Liver (tissue), 8 donors: ENCODE measurements at regions not wholly inside any gene's neighbourhood (a gene's known extent, or its start where the extent isn't known, plus 50 kb on each side); places are given as distances from the start of the nearest gene placed in this dataset.

Experiments
- DNase-seq: peaks from one replicate; pipeline ENCODE4 v3.0.0-alpha.2; 2017; ENCODE audit warnings: low spot score
- H3K27ac ChIP-seq, 2 donors: one replicate each; pipeline ENCODE4 v1.7.0; 2013; ENCODE audit warnings: inconsistent platforms in 2 of 2, low read length in 2 of 2, control low read depth in 1 of 2, low read depth in 1 of 2, mild to moderate bottlenecking in 1 of 2
- H3K27me3 ChIP-seq, 4 donors: one replicate each; pipeline versions ENCODE4 v1.6.1 to v1.7.0; 2013; ENCODE audit warnings: low read length in 3 of 4, inconsistent platforms in 1 of 4, mild to moderate bottlenecking in 1 of 4, moderate library complexity in 1 of 4; ENCODE audit not compliant: control insufficient read depth in 4 of 4, insufficient read depth in 4 of 4
- H3K36me3 ChIP-seq, 4 donors: one replicate each; pipeline versions ENCODE4 v1.6.1 to v1.7.0; 2013; ENCODE audit warnings: low read length in 3 of 4, mild to moderate bottlenecking in 3 of 4, low read depth in 1 of 4, moderate library complexity in 1 of 4; ENCODE audit not compliant: control insufficient read depth in 4 of 4, insufficient read depth in 3 of 4
- H3K4me1 ChIP-seq, 4 donors: one replicate each; pipeline versions ENCODE4 v1.6.1 to v1.7.0; 2013; ENCODE audit warnings: low read length in 3 of 4, mild to moderate bottlenecking in 3 of 4, moderate library complexity in 1 of 4; ENCODE audit not compliant: control insufficient read depth in 4 of 4, insufficient read depth in 4 of 4
- H3K4me3 ChIP-seq, 3 donors: one replicate each; pipeline versions ENCODE4 v1.6.1 to v1.7.0; 2013; ENCODE audit warnings: low read length in 3 of 3, control low read depth in 1 of 3, low read depth in 1 of 3, mild to moderate bottlenecking in 1 of 3
- H3K9ac ChIP-seq, 2 donors: one replicate each; pipeline ENCODE4 v1.7.0; 2013; ENCODE audit warnings: low read length in 2 of 2, mild to moderate bottlenecking in 2 of 2, moderate library complexity in 2 of 2, control low read depth in 1 of 2, low read depth in 1 of 2
- H3K9me3 ChIP-seq, 4 donors: one replicate each; pipeline versions ENCODE4 v1.6.1 to v1.7.0; 2013; ENCODE audit warnings: low read length in 3 of 4; ENCODE audit not compliant: control insufficient read depth in 4 of 4
- ATF3 ChIP-seq: IDR thresholded peaks from 2 replicates; pipeline ENCODE4 v1.6.1; 2016; ENCODE audit warnings: antibody characterized with exemption
- CTCF ChIP-seq: fragments of 150-350 bp; IDR thresholded peaks from 2 replicates; pipeline ENCODE4 v1.5.1; 2017; ENCODE audit warnings: improper control_type of control experiment, low read depth, low read length; ENCODE audit not compliant: missing input control
- FOXA1 ChIP-seq: IDR thresholded peaks from 2 replicates; pipeline ENCODE4 v1.6.1; 2016; ENCODE audit warnings: antibody characterized with exemption
- GABPA ChIP-seq, 2 donors: IDR thresholded peaks in 1 of 2; conservative IDR thresholded peaks in 1 of 2; 2 replicates each; pipeline ENCODE4 v1.6.1; 2016; ENCODE audit warnings: antibody characterized with exemption in 2 of 2, mild to moderate bottlenecking in 1 of 2, moderate library complexity in 1 of 2
- HNF4A ChIP-seq, 2 donors: conservative IDR thresholded peaks; 2 replicates each; pipeline ENCODE4 v1.6.1; 2016; ENCODE audit warnings: antibody characterized with exemption in 2 of 2, mild to moderate bottlenecking in 2 of 2
- JUND ChIP-seq, 2 donors: IDR thresholded peaks; 2 replicates each; pipeline ENCODE4 v1.6.1; 2016; ENCODE audit warnings: antibody characterized with exemption in 2 of 2
- MAX ChIP-seq: IDR thresholded peaks from 2 replicates; pipeline ENCODE4 v1.6.1; 2016; ENCODE audit warnings: antibody characterized with exemption
- NR2F2 ChIP-seq: IDR thresholded peaks from 2 replicates; pipeline ENCODE4 v1.6.1; 2016; ENCODE audit warnings: antibody characterized with exemption
- REST ChIP-seq: IDR thresholded peaks from 2 replicates; pipeline ENCODE4 v1.6.1; 2016; ENCODE audit warnings: antibody characterized with exemption, mild to moderate bottlenecking
- RXRA ChIP-seq, 2 donors: IDR thresholded peaks; 2 replicates each; pipeline ENCODE4 v1.6.1; 2017 to 2018; ENCODE audit warnings: antibody characterized with exemption in 2 of 2, mild to moderate bottlenecking in 1 of 2
- SP1 ChIP-seq: IDR thresholded peaks from 2 replicates; pipeline ENCODE4 v1.6.1; 2018; ENCODE audit warnings: antibody characterized with exemption, mild to moderate bottlenecking
- TAF1 ChIP-seq: conservative IDR thresholded peaks from 2 replicates; pipeline ENCODE4 v1.6.1; 2016; ENCODE audit warnings: antibody characterized with exemption, mild to moderate bottlenecking
- ZBTB33 ChIP-seq: IDR thresholded peaks from 2 replicates; pipeline ENCODE4 v1.6.1; 2016; ENCODE audit warnings: antibody characterized with exemption
- WGBS: extraction: QIAGEN DNeasy Blood & Tissue Kit; methylation state at CpG from one replicate; pipeline ENCODE4 v1.1.7; 2013; 5-methylcytosine and 5-hydroxymethylcytosine counted together
- donor health status: healthy.
- donor health status: healthy.
- donor health status: healthy.
- donor health status: healthy.
- donor health status: healthy.

- Histone ChIP-seq H3K27me3 (no peaks in the 10 kb centered on the region), H3K27ac (no peak overlapping the region), H3K9ac (no peak overlapping the region), H3K9me3 (peaks cover 0 to 4% (median 1%) of the 10 kb centered on the region in 4 donors), H3K36me3 (no peaks in the 10 kb centered on the region), H3K4me3 (no peak overlapping the region), H3K4me1 (no peaks in the 10 kb centered on the region)
- no peak for TF ChIP-seq REST
- TF ChIP-seq NR2F2, result no peak
- TF ChIP-seq GABPA (IDR thresholded peaks at IDR 0.05 in 1 of 2, conservative IDR thresholded peaks at IDR 0.05 in 1 of 2), result no peak
- TF ChIP-seq HNF4A (conservative IDR thresholded peaks at IDR 0.05), result no peak
- TF ChIP-seq SP1, result no peak
- no peak for TF ChIP-seq ATF3
- no peak for DNase-seq
Observed at GRCh38 chr5:57067597-57067924, 106.3 kb upstream of the GPBP1 start.

GRCh38 chr5:57069115-57069835 is 104.6 kb upstream of the GPBP1 start:
- no peaks in the 10 kb centered on the region for H3K4me1 ChIP-seq
- no peaks in the 10 kb centered on the region for H3K27me3 ChIP-seq
- no peak overlapping the region for H3K4me3 ChIP-seq
- TF ChIP-seq GABPA (IDR thresholded peaks at IDR 0.05 in 1 of 2, conservative IDR thresholded peaks at IDR 0.05 in 1 of 2), result no peak
- TF ChIP-seq TAF1, result no peak
- no peak for TF ChIP-seq RXRA (IDR thresholded peaks at IDR 0.05)
- TF ChIP-seq MAX, result no peak
- TF ChIP-seq JUND (IDR thresholded peaks at IDR 0.05), result no peak
- TF ChIP-seq CTCF, result no peak
- no peak for TF ChIP-seq NR2F2
- no peak for TF ChIP-seq FOXA1
- no peak for TF ChIP-seq ZBTB33
- H3K27ac ChIP-seq, result no peak overlapping the region
- H3K9ac ChIP-seq, result no peak overlapping the region
- no peak for DNase-seq
- H3K9me3 ChIP-seq, result peaks cover 0 to 4% (median 1%) of the 10 kb centered on the region in 4 donors
- 75% methylated on average over 6 of the region's 6 CpGs for WGBS
- H3K36me3 ChIP-seq, result no peaks in the 10 kb centered on the region
